PFSK-1 (cell line): ENCODE measurements at regions not wholly inside any gene's neighbourhood (a gene's known extent, or its start where the extent isn't known, plus 50 kb on each side); places are given as distances from the start of the nearest gene placed in this dataset.

Experiments used
- POLR2AphosphoS5 ChIP-seq: IDR thresholded peaks from 2 replicates; pipeline ENCODE4 v1.6.1; 2012; ENCODE audit warnings: low read depth, mild to moderate bottlenecking, control low read depth, low read length, moderate library complexity
- REST ChIP-seq, 2 experiments: IDR thresholded peaks; 2 replicates each; pipeline versions ENCODE4 v1.6.1 to v1.8.0; 2011 to 2012; ENCODE audit warnings: low read depth in 2 of 2, low read length in 2 of 2, control low read depth in 1 of 2, inconsistent platforms in 1 of 2, mild to moderate bottlenecking in 1 of 2, moderate library complexity in 1 of 2; ENCODE audit not compliant: insufficient read depth in 1 of 2

- no peak for TF ChIP-seq POLR2AphosphoS5
- no peak for TF ChIP-seq REST (IDR thresholded peaks at IDR 0.05; ENCODE audit: insufficient read depth in 1 of 2, low read depth in 2 of 2, low read length in 2 of 2)
These were observed 339.6 kb upstream of the PRDM1 start for GRCh38 chr6:105746509-105746908.
